HCT116 (cell line): ENCODE measurements at regions not wholly inside any gene's neighbourhood (a gene's known extent, or its start where the extent isn't known, plus 50 kb on each side); places are given as distances from the start of the nearest gene placed in this dataset.

ENCODE experiments used
- POLR2A ChIP-seq: IDR thresholded peaks from 2 replicates; pipeline ENCODE4 v1.7.0; 2011; ENCODE audit warnings: borderline replicate concordance; ENCODE audit not compliant: insufficient read depth, insufficient read length; ENCODE audit errors: extremely low read depth
- YY1 ChIP-seq: IDR thresholded peaks from 2 replicates; pipeline ENCODE4 v1.6.1; 2011; ENCODE audit warnings: low read length, low read depth, moderate library complexity, mild to moderate bottlenecking; ENCODE audit not compliant: insufficient replicate concordance; ENCODE audit errors: extremely low read depth
- TF ChIP-seq, protein P1 (sequence below), 3 experiments: fragments of 200-600 bp in 1 of 3; sonication (generic) in 1 of 3; IDR thresholded peaks in 2 of 3; conservative IDR thresholded peaks in 1 of 3; 2 replicates each; pipeline ENCODE4 v1.5.1; 2012 to 2017; ENCODE audit warnings: low read depth in 2 of 3, low read length in 2 of 3, antibody characterized with exemption in 1 of 3, borderline replicate concordance in 1 of 3, control low read depth in 1 of 3, mild to moderate bottlenecking in 1 of 3, mixed read lengths in 1 of 3, mixed run types in 1 of 3, moderate library complexity in 1 of 3; ENCODE audit not compliant: insufficient read depth in 1 of 3

DNA sequence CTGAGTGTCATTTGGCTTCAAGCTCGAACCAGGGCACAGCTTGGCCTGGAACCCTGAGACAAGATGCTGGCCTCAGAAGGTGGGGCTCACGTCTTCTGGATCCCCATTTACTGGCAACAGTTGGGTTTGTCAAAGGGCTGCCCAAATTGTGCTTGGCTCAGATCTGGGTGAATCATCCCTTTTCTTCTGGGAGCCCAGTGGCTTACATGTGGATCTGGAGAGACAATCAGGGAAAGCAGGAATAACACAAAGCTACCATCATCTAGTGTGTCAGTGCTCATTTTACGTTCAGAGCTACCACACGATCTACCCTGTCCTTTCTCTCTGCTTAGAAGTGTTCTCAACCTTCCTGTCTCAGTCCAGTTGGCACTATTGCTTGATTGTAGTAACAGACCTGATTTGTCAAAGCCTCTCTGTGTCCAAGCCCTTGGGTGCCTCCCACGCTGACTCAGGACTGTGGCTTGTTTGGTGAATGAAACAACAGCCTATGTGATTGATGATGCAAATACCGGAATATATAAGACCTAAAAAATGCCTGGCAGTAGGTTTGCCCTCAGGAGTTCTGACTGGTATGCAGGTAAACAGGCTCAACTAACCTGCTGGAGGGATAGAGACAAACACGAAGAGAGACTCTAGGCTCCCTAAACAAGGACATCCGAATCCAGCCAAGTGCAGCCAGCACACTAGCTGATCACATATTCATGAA is 974.3 kb downstream of the VRK1 start:
- TF ChIP-seq POLR2A (no peak), YY1 (no peak)
- TF ChIP-seq, protein P1, sequence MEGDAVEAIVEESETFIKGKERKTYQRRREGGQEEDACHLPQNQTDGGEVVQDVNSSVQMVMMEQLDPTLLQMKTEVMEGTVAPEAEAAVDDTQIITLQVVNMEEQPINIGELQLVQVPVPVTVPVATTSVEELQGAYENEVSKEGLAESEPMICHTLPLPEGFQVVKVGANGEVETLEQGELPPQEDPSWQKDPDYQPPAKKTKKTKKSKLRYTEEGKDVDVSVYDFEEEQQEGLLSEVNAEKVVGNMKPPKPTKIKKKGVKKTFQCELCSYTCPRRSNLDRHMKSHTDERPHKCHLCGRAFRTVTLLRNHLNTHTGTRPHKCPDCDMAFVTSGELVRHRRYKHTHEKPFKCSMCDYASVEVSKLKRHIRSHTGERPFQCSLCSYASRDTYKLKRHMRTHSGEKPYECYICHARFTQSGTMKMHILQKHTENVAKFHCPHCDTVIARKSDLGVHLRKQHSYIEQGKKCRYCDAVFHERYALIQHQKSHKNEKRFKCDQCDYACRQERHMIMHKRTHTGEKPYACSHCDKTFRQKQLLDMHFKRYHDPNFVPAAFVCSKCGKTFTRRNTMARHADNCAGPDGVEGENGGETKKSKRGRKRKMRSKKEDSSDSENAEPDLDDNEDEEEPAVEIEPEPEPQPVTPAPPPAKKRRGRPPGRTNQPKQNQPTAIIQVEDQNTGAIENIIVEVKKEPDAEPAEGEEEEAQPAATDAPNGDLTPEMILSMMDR (IDR thresholded peaks at IDR 0.05 in 2 of 3, conservative IDR thresholded peaks at IDR 0.05 in 1 of 3; ENCODE audit: borderline replicate concordance in 1 of 3, insufficient read depth in 1 of 3, low read depth in 2 of 3, low read length in 2 of 3) = no peak
